GM21786 (cell line): ENCODE measurements at regions not wholly inside any gene's neighbourhood (a gene's known extent, or its start where the extent isn't known, plus 50 kb on each side); places are given as distances from the start of the nearest gene placed in this dataset.
"Not testable (repeated sequence)": the region's sequence is repeated elsewhere in the genome, so short reads cannot be mapped to it uniquely, and the experiment has no call there.

ENCODE experiments used
- ATAC-seq: cut with Tn5 transposase; IDR thresholded peaks from one replicate; pipeline ENCODE4 v1.9.1; 2021; ENCODE audit not compliant: unreplicated experiment

GRCh38 chr5:136563489-136563888 is 198.1 kb upstream of the TRPC7 start:
- no peak for ATAC-seq

- ATAC-seq, result no peak
These were observed 194.8 kb upstream of the TRPC7 start for GRCh38 chr5:136560126-136560525.

- ATAC-seq, result no peak
These were observed 194.3 kb upstream of the TRPC7 start for GRCh38 chr5:136559651-136560050.

GRCh38 chr5:136547096-136547495 is 181.8 kb upstream of the TRPC7 start:
- not testable (repeated sequence) for ATAC-seq

- ATAC-seq, result not testable (repeated sequence)
These were observed 181.1 kb upstream of the TRPC7 start for GRCh38 chr5:136546441-136546840.

- ATAC-seq, result not testable (repeated sequence)
These were observed 179.7 kb upstream of the TRPC7 start for GRCh38 chr5:136545031-136545430.

- ATAC-seq, result no peak
These were observed 173.2 kb upstream of the TRPC7 start for GRCh38 chr5:136538534-136538933.

- ATAC-seq, result no peak
These were observed 163.7 kb upstream of the TRPC7 start for GRCh38 chr5:136529081-136529480.

- no peak for ATAC-seq
These were observed 163.2 kb upstream of the TRPC7 start for GRCh38 chr5:136528481-136529030.

GRCh38 chr5:136527311-136527710 is 162.0 kb upstream of the TRPC7 start:
- ATAC-seq, result no peak

GRCh38 chr5:136526791-136527190 is 161.4 kb upstream of the TRPC7 start:
- no peak for ATAC-seq

- no peak for ATAC-seq
These were observed 160.7 kb upstream of the TRPC7 start for GRCh38 chr5:136526021-136526420.

GRCh38 chr5:136525597-136525996 is 160.3 kb upstream of the TRPC7 start:
- no peak for ATAC-seq

- no peak for ATAC-seq
These were observed 157.0 kb upstream of the TRPC7 start for GRCh38 chr5:136522217-136522956.

GRCh38 chr5:136521696-136522095 is 156.4 kb upstream of the TRPC7 start:
- ATAC-seq, result no peak

GRCh38 chr5:136518814-136519213 is 153.5 kb upstream of the TRPC7 start:
- no peak for ATAC-seq

GRCh38 chr5:136518174-136518573 is 152.8 kb upstream of the TRPC7 start:
- no peak for ATAC-seq

GRCh38 chr5:136517755-136518154 is 152.4 kb upstream of the TRPC7 start:
- no peak for ATAC-seq

GRCh38 chr5:136516637-136517036 is 151.3 kb upstream of the TRPC7 start:
- no peak for ATAC-seq

- ATAC-seq, result no peak
These were observed 148.1 kb upstream of the TRPC7 start for GRCh38 chr5:136513430-136513829.

GRCh38 chr5:136511046-136511445 is 145.7 kb upstream of the TRPC7 start:
- ATAC-seq, result no peak

- no peak for ATAC-seq
These were observed 145.1 kb upstream of the TRPC7 start for GRCh38 chr5:136510481-136510880.

GRCh38 chr5:136506131-136506530 is 140.8 kb upstream of the TRPC7 start:
- ATAC-seq, result no peak
